H1 (cell line): ENCODE measurements at regions not wholly inside any gene's neighbourhood (a gene's known extent, or its start where the extent isn't known, plus 50 kb on each side); places are given as distances from the start of the nearest gene placed in this dataset.

Source experiments
- CTCF ChIA-PET: fragments of 300-600 bp; sonication (Branson Sonifier 250); formaldehyde crosslinking; loops from one replicate; lab custom pipeline; 2021; ENCODE audit not compliant: partially characterized antibody; lab: Charles Lee
- POLR2A ChIA-PET: fragments of 300-600 bp; sonication (Branson Sonifier 250); formaldehyde crosslinking; loops from one replicate; lab custom pipeline; 2021; ENCODE audit warnings: inconsistent platforms; ENCODE audit not compliant: partially characterized antibody; lab: Charles Lee
- DNase-seq, 2 experiments: peaks; one replicate each; pipeline versions ENCODE4 v3.0.0 to v3.0.0-alpha.2; 2010 to 2022; ENCODE audit warnings: low spot score in 2 of 2, low read depth in 1 of 2, mixed read lengths in 1 of 2
- FAIRE-seq: peaks from 2 replicates; lab custom pipeline; 2011; peaks lifted over from hg19 to GRCh38; lab: Jason Lieb, UNC
- H2AFZ ChIP-seq: 2 replicates; pipeline ENCODE4 v1.8.1; 2012; ENCODE audit warnings: low read length, inconsistent platforms
- H2AK5ac ChIP-seq: 2 replicates; pipeline ENCODE4 v1.6.1; 2013; ENCODE audit warnings: low read depth, low read length
- H2BK120ac ChIP-seq: replicated peaks from 2 replicates; pipeline ENCODE3; 2013; ENCODE audit warnings: low read depth, low read length, inconsistent platforms
- H2BK12ac ChIP-seq: 2 replicates; pipeline ENCODE4 v1.6.1; 2013; ENCODE audit warnings: low read depth, low read length
- H2BK15ac ChIP-seq: 2 replicates; pipeline ENCODE4 v1.6.1; 2013; ENCODE audit warnings: low read length
- H2BK20ac ChIP-seq: 2 replicates; pipeline ENCODE4 v1.6.1; 2013; ENCODE audit warnings: low read length
- H2BK5ac ChIP-seq: 2 replicates; pipeline ENCODE4 v1.6.1; 2013; ENCODE audit warnings: low read depth, low read length
- H3K14ac ChIP-seq: 2 replicates; pipeline ENCODE4 v1.6.1; 2013; ENCODE audit warnings: inconsistent platforms; ENCODE audit not compliant: insufficient read length
- H3K18ac ChIP-seq: 2 replicates; pipeline ENCODE4 v1.6.1; 2013; ENCODE audit warnings: low read length; ENCODE audit errors: extremely low read depth
- H3K23ac ChIP-seq: 2 replicates; pipeline ENCODE4 v1.6.1; 2013; ENCODE audit warnings: inconsistent platforms; ENCODE audit not compliant: insufficient read length
- H3K23me2 ChIP-seq: 2 replicates; pipeline ENCODE4 v1.6.1; 2013; ENCODE audit warnings: low read depth, low read length
- H3K27ac ChIP-seq: 2 replicates; pipeline ENCODE4 v1.6.1; 2011; ENCODE audit warnings: low read depth, low read length, inconsistent platforms
- H3K27me3 ChIP-seq, 4 experiments: replicated peaks in 1 of 4; 1 replicate in 1 of 4; 2 replicates in 3 of 4; pipeline versions ENCODE4 v1.6.1 to v1.8.1; 2011 to 2013; ENCODE audit warnings: low read length in 3 of 4, mild to moderate bottlenecking in 3 of 4, inconsistent platforms in 2 of 4, mixed read lengths in 2 of 4, moderate library complexity in 1 of 4; ENCODE audit not compliant: control insufficient read depth in 3 of 4, insufficient read depth in 3 of 4; ENCODE audit errors: extremely low read depth in 1 of 4
- H3K36me3 ChIP-seq, 4 experiments: 2 replicates each; pipeline versions ENCODE4 v1.6.1 to v1.8.1; 2011 to 2013; ENCODE audit warnings: mild to moderate bottlenecking in 4 of 4, low read length in 3 of 4, moderate library complexity in 2 of 4, control low read depth in 1 of 4, inconsistent platforms in 1 of 4; ENCODE audit not compliant: insufficient read depth in 4 of 4, control insufficient read depth in 2 of 4
- H3K4ac ChIP-seq: replicated peaks from 2 replicates; pipeline ENCODE3; 2013; ENCODE audit warnings: low read length, low read depth, mixed read lengths, inconsistent platforms; ENCODE audit not compliant: insufficient read length
- H3K4me1 ChIP-seq, 4 experiments: replicated peaks in 1 of 4; 1 replicate in 1 of 4; 2 replicates in 3 of 4; pipeline versions ENCODE4 v1.6.1 to v1.8.1; 2011 to 2013; ENCODE audit warnings: low read length in 3 of 4, inconsistent platforms in 2 of 4, mixed read lengths in 1 of 4; ENCODE audit not compliant: insufficient read depth in 4 of 4, control insufficient read depth in 3 of 4
- H3K4me2 ChIP-seq, 2 experiments: 2 replicates each; pipeline versions ENCODE4 v1.6.1 to v1.8.1; 2011 to 2013; ENCODE audit warnings: low read depth in 2 of 2, low read length in 2 of 2, control low read depth in 1 of 2, inconsistent platforms in 1 of 2, mild to moderate bottlenecking in 1 of 2; ENCODE audit not compliant: insufficient read depth in 1 of 2
- H3K4me3 ChIP-seq, 4 experiments: fragments of 200-600, 300-600 bp in 1 of 4; sonication (generic), shearing (Covaris generic), sonication (Bioruptor Twin) in 1 of 4; 2 replicates each; pipeline versions ENCODE4 v1.5.1 to v1.8.1; 2011 to 2016; ENCODE audit warnings: low read length in 4 of 4, low read depth in 3 of 4, control low read depth in 2 of 4, inconsistent platforms in 2 of 4, mild to moderate bottlenecking in 2 of 4, mixed read lengths in 1 of 4, moderate library complexity in 1 of 4; ENCODE audit not compliant: insufficient read depth in 2 of 4; ENCODE audit errors: extremely low read depth in 1 of 4
- H3K56ac ChIP-seq: replicated peaks from 2 replicates; pipeline ENCODE3; 2013; ENCODE audit warnings: low read depth, mild to moderate bottlenecking, mixed read lengths, low read length, inconsistent platforms; ENCODE audit not compliant: insufficient read length
- H3K79me1 ChIP-seq: 2 replicates; pipeline ENCODE4 v1.6.1; 2013; ENCODE audit warnings: low read depth, low read length, control low read depth
- H3K79me2 ChIP-seq, 2 experiments: 2 replicates each; pipeline versions ENCODE4 v1.6.1 to v1.8.1; 2012 to 2013; ENCODE audit warnings: low read length in 2 of 2, mild to moderate bottlenecking in 2 of 2, inconsistent platforms in 1 of 2; ENCODE audit not compliant: insufficient read depth in 2 of 2, control insufficient read depth in 1 of 2
- H3K9ac ChIP-seq, 4 experiments: replicated peaks in 1 of 4; 1 replicate in 1 of 4; 2 replicates in 3 of 4; pipeline versions ENCODE4 v1.6.1 to v1.8.1; 2011 to 2013; ENCODE audit warnings: low read depth in 3 of 4, low read length in 3 of 4, control low read depth in 2 of 4, mild to moderate bottlenecking in 2 of 4, moderate library complexity in 2 of 4, inconsistent platforms in 1 of 4; ENCODE audit errors: extremely low read depth in 1 of 4
- H3K9me3 ChIP-seq, 2 experiments: 2 replicates each; pipeline versions ENCODE4 v1.6.1 to v1.8.1; 2012 to 2013; ENCODE audit warnings: mild to moderate bottlenecking in 2 of 2, moderate library complexity in 2 of 2, control low read depth in 1 of 2, inconsistent platforms in 1 of 2, low read depth in 1 of 2, low read length in 1 of 2, mixed read lengths in 1 of 2; ENCODE audit not compliant: insufficient read depth in 2 of 2
- H4K20me1 ChIP-seq, 2 experiments: replicated peaks in 1 of 2; 2 replicates each; pipeline versions ENCODE3 to v1.8.1; 2011 to 2013; ENCODE audit warnings: inconsistent platforms in 2 of 2, low read length in 2 of 2, mild to moderate bottlenecking in 1 of 2; ENCODE audit not compliant: insufficient read depth in 2 of 2, control insufficient read depth in 1 of 2
- H4K5ac ChIP-seq: 2 replicates; pipeline ENCODE4 v1.6.1; 2013; ENCODE audit warnings: low read length, low read depth, mixed read lengths, inconsistent platforms; ENCODE audit not compliant: insufficient read length
- H4K8ac ChIP-seq: 2 replicates; pipeline ENCODE4 v1.8.0; 2013; ENCODE audit warnings: mild to moderate bottlenecking, moderate library complexity, low read length, inconsistent platforms; ENCODE audit not compliant: insufficient read depth; ENCODE audit errors: extremely low read depth
- H4K91ac ChIP-seq: replicated peaks from 2 replicates; pipeline ENCODE3; 2013; ENCODE audit warnings: low read length, mixed read lengths, inconsistent platforms; ENCODE audit not compliant: insufficient read length
- CEBPB ChIP-seq: IDR thresholded peaks from 2 replicates; pipeline ENCODE4 v1.6.1; 2012; ENCODE audit warnings: low read depth, low read length
- FOSL1 ChIP-seq: IDR thresholded peaks from 2 replicates; pipeline ENCODE4 v1.6.1; 2011; ENCODE audit warnings: mild to moderate bottlenecking, low read depth, low read length, moderate library complexity; ENCODE audit not compliant: insufficient read depth
- SP4 ChIP-seq: IDR thresholded peaks from 2 replicates; pipeline ENCODE4 v1.6.1; 2012; ENCODE audit warnings: low read length, inconsistent platforms
- WGBS, 2 experiments: shearing (Covaris generic) in 1 of 2; methylation state at CpG; one replicate each; pipeline versions ENCODE4 v1.1.6 to v1.1.7; 2013 to 2015; ENCODE audit warnings: low lambda C conversion rate in 2 of 2, mixed read lengths in 2 of 2, inconsistent platforms in 1 of 2, low coverage in 1 of 2, missing lambda C conversion rate in 1 of 2; ENCODE audit not compliant: insufficient replicate concordance in 2 of 2, insufficient coverage in 1 of 2, insufficient read length in 1 of 2; ENCODE audit errors: extremely low coverage in 1 of 2, missing lambda C conversion rate in 1 of 2; 5-methylcytosine and 5-hydroxymethylcytosine counted together

GRCh38 chr9:94441796-94442195 lies 113.1 kb upstream of the PCAT7 start:
- DNase-seq, result no peak
- Histone ChIP-seq H2AK5ac (no peak overlapping the region), H3K4ac (no peak overlapping the region), H3K79me1 (peaks cover 2% of the 10 kb centered on the region; the same call in 1 of the 2 replicates), H4K5ac (no peak overlapping the region), H3K4me1 (no peaks in the 10 kb centered on the region), H4K20me1 (peaks cover 0 to 3% of the 10 kb centered on the region in 2 experiments), H2BK20ac (no peak overlapping the region), H3K9ac (no peak overlapping the region), H2BK120ac (no peak overlapping the region), H2BK12ac (no peak overlapping the region), H2AFZ (no peak overlapping the region), H3K23ac (no peak overlapping the region), H3K23me2 (no peaks in the 10 kb centered on the region), H3K27ac (no peak overlapping the region), H3K9me3 (no peaks in the 10 kb centered on the region), H3K79me2 (peaks cover 0 to 3% of the 10 kb centered on the region in 2 experiments; a peak in 1 of 4 replicates), H4K91ac (no peak overlapping the region), H2BK15ac (no peak overlapping the region), H3K4me3 (no peak overlapping the region), H3K18ac (no peak overlapping the region), H2BK5ac (no peak overlapping the region), H3K14ac (no peak overlapping the region), H3K36me3 (peaks cover 0 to 7% (median 0%) of the 10 kb centered on the region in 4 experiments; a peak in 1 of 8 replicates), H3K4me2 (no peak overlapping the region), H3K27me3 (no peaks in the 10 kb centered on the region), H3K56ac (no peak overlapping the region), H4K8ac (no peak overlapping the region)
- CTCF ChIA-PET, result interaction anchor here (1.2 kb wide), 1 partner anchor 17 kb away, joined by 4 read pairs; no protein-coding TSS in a partner anchor
- FAIRE-seq, result no peak
- no peak for TF ChIP-seq SP4
- no peak for TF ChIP-seq CEBPB
- no peak for TF ChIP-seq FOSL1
- POLR2A ChIA-PET, result no interaction called here
- 89% methylated on average over 2 of the region's 2 CpGs; no CpG with 5 or more reads in 1 of the 2 experiments for WGBS, 2 experiments
